HFFc6 (cell line): ENCODE measurements at regions not wholly inside any gene's neighbourhood (a gene's known extent, or its start where the extent isn't known, plus 50 kb on each side); places are given as distances from the start of the nearest gene placed in this dataset.

Experiments used
- DNase-seq: peaks from one replicate; pipeline ENCODE4 v3.0.0-alpha.2; 2018
- H3K27ac Mint-ChIP-seq: 2 replicates; pipeline ENCODE4 v1.8.0; 2020; ENCODE audit warnings: mild to moderate bottlenecking, mixed read lengths
- H3K27me3 Mint-ChIP-seq: 2 replicates; pipeline ENCODE4 v1.8.0; 2021; ENCODE audit warnings: mild to moderate bottlenecking, moderate library complexity, mixed read lengths; ENCODE audit not compliant: insufficient read depth
- H3K36me3 Mint-ChIP-seq: 2 replicates; pipeline ENCODE4 v1.8.0; 2021; ENCODE audit warnings: low read depth, mixed read lengths
- H3K4me1 Mint-ChIP-seq: 2 replicates; pipeline ENCODE4 v1.8.0; 2020; ENCODE audit warnings: low read depth, mixed read lengths
- H3K4me3 Mint-ChIP-seq: 2 replicates; pipeline ENCODE4 v1.8.0; 2020; ENCODE audit warnings: mild to moderate bottlenecking, moderate library complexity, mixed read lengths
- H3K9me3 Mint-ChIP-seq: 2 replicates; pipeline ENCODE4 v1.8.0; 2020; ENCODE audit warnings: mild to moderate bottlenecking, mixed read lengths
- TF ChIP-seq, protein P1 (sequence below): fragments of 200-600 bp; sonication (generic); IDR thresholded peaks from 2 replicates; pipeline ENCODE4 v1.5.0; 2021; ENCODE audit warnings: antibody characterized with exemption, mild to moderate bottlenecking

DNA sequence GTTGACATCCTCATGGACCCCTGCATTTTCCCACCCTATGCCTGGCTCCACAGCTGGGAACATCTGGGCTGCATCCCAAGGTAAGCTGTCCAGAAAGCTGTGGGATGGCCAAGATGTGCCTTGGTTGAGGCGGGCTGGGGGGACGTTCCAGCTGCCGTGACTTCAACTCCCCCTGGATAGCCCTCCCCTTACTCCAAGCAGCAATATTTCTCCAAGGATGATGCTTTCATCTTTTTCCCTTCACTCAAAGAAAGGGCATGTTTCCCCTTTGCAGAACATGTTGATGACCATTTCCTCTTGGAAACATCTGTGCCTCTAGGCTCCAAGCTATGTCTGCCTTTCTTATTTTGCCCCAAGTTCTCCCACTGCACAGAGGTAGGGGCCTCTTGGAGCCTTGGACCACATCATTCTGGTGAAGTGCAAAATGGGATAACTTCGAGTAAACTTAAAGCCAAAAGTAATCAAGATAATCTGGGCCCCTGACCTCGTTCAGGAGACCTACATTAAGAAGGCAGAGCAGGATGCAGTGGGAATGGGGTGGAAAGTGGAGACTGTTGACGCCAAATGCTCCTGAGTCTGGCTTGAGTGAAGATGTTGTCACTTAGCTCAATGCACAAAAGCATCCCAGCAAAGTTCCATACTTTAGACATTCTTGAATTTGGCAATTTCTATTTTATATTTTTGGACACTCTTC lies 175.2 kb downstream of the GAS1 start:
- H3K27me3 Mint-ChIP-seq, result peaks cover 15% of the 10 kb centered on the region
- TF ChIP-seq, protein P1, sequence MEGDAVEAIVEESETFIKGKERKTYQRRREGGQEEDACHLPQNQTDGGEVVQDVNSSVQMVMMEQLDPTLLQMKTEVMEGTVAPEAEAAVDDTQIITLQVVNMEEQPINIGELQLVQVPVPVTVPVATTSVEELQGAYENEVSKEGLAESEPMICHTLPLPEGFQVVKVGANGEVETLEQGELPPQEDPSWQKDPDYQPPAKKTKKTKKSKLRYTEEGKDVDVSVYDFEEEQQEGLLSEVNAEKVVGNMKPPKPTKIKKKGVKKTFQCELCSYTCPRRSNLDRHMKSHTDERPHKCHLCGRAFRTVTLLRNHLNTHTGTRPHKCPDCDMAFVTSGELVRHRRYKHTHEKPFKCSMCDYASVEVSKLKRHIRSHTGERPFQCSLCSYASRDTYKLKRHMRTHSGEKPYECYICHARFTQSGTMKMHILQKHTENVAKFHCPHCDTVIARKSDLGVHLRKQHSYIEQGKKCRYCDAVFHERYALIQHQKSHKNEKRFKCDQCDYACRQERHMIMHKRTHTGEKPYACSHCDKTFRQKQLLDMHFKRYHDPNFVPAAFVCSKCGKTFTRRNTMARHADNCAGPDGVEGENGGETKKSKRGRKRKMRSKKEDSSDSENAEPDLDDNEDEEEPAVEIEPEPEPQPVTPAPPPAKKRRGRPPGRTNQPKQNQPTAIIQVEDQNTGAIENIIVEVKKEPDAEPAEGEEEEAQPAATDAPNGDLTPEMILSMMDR, result no peak
- no peaks in the 10 kb centered on the region for H3K36me3 Mint-ChIP-seq
- H3K4me1 Mint-ChIP-seq, result peaks cover 8% of the 10 kb centered on the region
- DNase-seq, result no peak
- H3K9me3 Mint-ChIP-seq, result no peaks in the 10 kb centered on the region
- H3K27ac Mint-ChIP-seq, result no peak overlapping the region
- H3K4me3 Mint-ChIP-seq, result no peak overlapping the region

DNA sequence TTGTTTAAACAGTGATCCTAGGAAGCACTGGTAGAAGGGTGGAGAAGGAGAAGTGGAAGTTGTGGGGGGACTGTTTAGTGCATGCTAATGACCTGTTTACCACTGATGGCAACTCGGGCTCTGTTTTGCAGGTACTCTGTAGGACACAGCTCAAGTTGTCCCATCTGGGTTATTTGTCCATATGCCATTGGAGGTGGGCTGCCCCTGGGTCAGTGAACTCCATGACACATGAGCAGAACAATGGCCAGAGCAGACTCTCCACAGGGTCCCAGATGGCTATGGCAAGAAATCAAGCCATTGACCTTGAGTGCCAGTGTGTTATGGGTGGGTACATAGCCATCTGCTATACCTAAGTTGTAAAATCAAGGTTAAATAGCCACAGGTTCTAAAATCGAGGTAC lies 175.9 kb downstream of the GAS1 start:
- no peaks in the 10 kb centered on the region for H3K9me3 Mint-ChIP-seq
- H3K4me3 Mint-ChIP-seq, result no peak overlapping the region
- H3K27me3 Mint-ChIP-seq, result peaks cover 15% of the 10 kb centered on the region
- no peak for DNase-seq
- TF ChIP-seq, protein P1, result no peak
- peaks cover 15% of the 10 kb centered on the region for H3K4me1 Mint-ChIP-seq
- no peaks in the 10 kb centered on the region for H3K36me3 Mint-ChIP-seq
- H3K27ac Mint-ChIP-seq, result no peak overlapping the region

DNA sequence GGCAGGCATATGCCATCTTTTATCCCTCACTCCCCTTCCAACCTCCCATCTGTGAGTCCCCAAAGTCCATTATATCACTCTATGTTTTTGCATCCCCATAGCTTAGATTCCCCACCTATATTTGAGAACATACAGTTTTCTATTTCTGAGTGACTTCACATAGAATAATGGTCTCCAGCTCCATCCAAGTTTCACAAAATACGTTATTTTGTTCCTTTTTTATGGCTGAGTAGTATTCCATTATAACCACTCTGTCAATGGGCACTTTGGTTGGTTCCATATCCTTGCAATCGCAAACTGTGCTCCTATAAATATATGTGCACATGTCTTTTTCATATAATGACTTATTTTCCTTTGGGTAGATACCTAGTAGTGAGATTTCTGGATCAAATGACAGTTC lies 178.6 kb downstream of the GAS1 start:
- no peak for DNase-seq
- H3K4me3 Mint-ChIP-seq, result no peak overlapping the region
- peaks cover 16% of the 10 kb centered on the region for H3K4me1 Mint-ChIP-seq

DNA sequence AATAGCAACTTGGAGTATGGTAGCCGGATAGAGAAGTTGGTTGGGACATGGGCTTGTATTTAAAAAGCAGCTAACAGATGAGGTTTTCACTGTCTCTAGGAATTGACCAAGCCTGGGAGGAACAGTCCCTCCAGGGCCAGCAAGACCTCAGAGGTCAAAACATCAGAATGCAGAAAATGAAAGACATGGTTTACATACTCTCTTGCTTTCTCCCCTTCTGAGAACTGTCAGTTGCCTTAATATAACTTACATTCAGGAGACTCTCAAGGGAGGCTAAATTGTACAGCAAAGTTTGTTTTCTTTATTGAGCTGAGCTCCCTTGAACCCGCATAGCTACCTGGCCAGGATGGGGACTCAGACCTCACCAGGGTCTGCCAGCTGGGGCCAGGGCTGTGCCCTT lies 179.3 kb downstream of the GAS1 start:
- no peak overlapping the region for H3K4me3 Mint-ChIP-seq
- H3K27me3 Mint-ChIP-seq, result peaks cover 13% of the 10 kb centered on the region
- TF ChIP-seq, protein P1, result no peak
- H3K27ac Mint-ChIP-seq, result no peak overlapping the region
- H3K4me1 Mint-ChIP-seq, result peaks cover 16% of the 10 kb centered on the region
- no peaks in the 10 kb centered on the region for H3K9me3 Mint-ChIP-seq
- H3K36me3 Mint-ChIP-seq, result no peaks in the 10 kb centered on the region
- DNase-seq, result no peak

More for the DNA sequence above, 178.6 kb downstream of the GAS1 start:
- H3K27me3 Mint-ChIP-seq, result peaks cover 13% of the 10 kb centered on the region
- TF ChIP-seq, protein P1, result no peak
- H3K36me3 Mint-ChIP-seq, result no peaks in the 10 kb centered on the region
- no peaks in the 10 kb centered on the region for H3K9me3 Mint-ChIP-seq
- H3K27ac Mint-ChIP-seq, result no peak overlapping the region

DNA sequence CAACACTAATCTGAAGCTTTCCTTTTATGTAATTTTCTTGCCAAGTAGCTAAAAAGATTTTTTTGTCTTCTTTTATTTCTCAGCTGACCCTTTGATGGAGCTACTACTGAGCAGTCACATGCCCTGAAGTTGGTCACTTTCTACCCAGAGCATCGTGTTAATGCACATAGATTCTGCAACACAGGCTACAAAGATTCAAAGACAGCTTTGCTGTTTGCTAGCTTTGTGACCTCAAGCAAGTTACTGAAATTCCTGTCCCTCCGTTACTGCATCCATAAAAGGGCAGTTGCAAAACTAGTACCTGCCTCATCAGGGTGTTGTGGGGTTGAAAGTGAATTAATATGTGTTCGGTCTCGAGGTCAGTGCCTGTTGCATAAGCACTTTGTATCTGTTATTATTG lies 179.9 kb downstream of the GAS1 start:
- H3K27me3 Mint-ChIP-seq, result peaks cover 8% of the 10 kb centered on the region
- TF ChIP-seq, protein P1, result no peak
- H3K4me3 Mint-ChIP-seq, result no peak overlapping the region
- DNase-seq, result no peak
- H3K27ac Mint-ChIP-seq, result no peak overlapping the region
- H3K36me3 Mint-ChIP-seq, result no peaks in the 10 kb centered on the region
- H3K4me1 Mint-ChIP-seq, result peaks cover 16% of the 10 kb centered on the region
- no peaks in the 10 kb centered on the region for H3K9me3 Mint-ChIP-seq
